ENCODE measurements at regions not wholly inside any gene's neighbourhood (a gene's known extent, or its start where the extent isn't known, plus 50 kb on each side); places are given as distances from the start of the nearest gene placed in this dataset.

GRCh38 chr5:167616043-167616890 is 675.2 kb upstream of the WWC1 start:
- TF ChIP-seq CTCF (IDR thresholded peaks at IDR 0.05) (no peak), POLR2A (IDR thresholded peaks at IDR 0.05) (no peak)
